ENCODE measurements at regions not wholly inside any gene's neighbourhood (a gene's known extent, or its start where the extent isn't known, plus 50 kb on each side); places are given as distances from the start of the nearest gene placed in this dataset.
"Not testable (repeated sequence)": the region's sequence is repeated elsewhere in the genome, so short reads cannot be mapped to it uniquely, and the experiment has no call there.

DNA sequence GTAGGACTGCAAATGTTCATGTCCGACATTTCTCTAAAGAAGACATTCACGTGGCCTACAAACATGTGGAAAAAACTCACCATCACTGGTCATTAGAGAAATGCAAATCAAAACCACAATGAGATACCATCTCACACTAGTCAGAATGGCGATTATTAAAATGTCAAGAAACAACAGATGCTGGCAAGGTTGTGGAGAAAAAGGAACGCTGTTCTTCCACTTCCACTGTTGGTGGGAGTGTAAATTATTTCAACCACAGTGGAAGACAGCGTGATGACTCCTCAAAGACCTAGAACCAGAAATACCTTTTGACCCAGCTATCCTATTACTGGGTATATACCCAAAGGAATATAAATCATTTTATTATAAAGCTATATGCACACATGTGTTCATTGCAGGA lies 253.9 kb upstream of the UBASH3B start:
- not testable (repeated sequence) for DNase-seq (ENCODE audit: low read depth)

DNA sequence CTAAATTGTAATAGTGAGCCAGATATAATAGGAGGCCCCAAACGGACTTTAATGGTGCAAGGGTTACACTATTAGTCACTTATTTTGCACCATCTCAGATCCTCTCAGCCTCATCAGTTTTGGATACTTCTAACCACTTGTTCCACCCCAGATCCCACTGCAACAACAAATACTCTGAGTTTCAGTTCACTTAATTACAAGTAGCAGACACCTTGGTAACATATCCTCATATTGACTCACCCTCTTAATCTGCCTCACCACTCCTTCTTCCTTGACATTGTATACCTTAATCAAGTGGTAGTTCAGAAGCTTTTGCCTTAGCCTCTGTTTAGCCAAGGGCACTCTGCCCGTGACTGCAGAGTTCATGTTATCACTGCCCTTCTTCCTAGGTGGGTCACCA lies 256.1 kb upstream of the UBASH3B start:
- DNase-seq (ENCODE audit: low read depth), result no peak

DNA sequence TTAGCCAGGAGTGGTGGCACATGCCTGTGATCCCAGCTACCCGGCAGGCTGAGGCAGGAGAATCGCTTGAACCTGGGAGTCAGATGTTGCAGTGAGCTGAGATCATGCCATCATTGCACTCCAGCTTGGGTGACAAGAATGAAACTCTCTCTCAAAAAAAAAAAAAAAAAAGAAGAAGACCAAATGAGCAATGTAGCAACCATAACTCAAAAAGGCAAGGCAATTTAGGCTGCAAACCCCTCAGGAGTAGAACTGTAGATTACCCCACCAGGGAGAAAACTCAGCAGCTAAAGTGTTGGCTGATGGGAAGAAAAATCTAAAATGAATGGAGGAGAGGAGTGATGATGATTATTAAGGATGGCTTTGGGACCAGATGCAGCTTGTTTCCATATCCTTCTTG lies 256.7 kb upstream of the UBASH3B start:
- DNase-seq (ENCODE audit: low read depth), result no peak

DNA sequence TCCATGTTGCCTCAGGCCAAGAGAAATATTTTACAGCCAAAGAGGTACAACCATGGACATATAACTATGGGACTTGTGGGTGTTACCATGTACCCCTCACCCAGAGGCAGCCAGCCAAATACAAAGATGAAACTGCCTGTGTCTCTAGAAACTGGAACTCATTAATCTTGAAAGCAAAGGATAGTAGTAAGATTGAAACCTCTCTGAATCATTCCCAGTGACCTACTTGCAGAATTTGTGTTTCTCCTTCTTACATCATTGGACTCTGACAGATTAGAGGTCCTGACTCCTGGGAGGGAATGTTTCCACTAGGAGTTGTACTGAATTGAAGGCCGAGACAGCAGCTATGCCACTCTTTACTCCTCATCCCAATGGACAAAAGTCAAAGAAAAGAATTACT lies 257.4 kb upstream of the UBASH3B start:
- DNase-seq (ENCODE audit: low read depth), result no peak

DNA sequence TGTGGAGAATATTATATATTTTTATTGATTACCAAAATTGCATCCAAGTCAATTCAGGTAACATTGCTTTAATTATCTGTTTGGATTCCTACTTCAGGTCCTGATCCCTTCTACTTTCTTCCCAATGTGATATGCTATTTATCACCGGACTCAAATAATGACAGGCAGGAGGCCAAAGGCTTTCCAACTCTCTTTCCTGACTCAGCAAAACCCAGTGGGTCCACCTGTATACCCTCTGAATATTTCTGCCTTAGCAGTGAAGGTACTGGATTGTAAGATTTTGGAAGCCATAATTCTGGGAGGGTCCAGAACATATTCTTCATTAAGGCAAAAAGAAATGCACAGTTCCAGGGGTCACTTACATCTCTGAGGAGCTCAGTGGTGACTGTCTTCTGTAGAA lies 260.2 kb upstream of the UBASH3B start:
- no peak for DNase-seq (ENCODE audit: low read depth)

DNA sequence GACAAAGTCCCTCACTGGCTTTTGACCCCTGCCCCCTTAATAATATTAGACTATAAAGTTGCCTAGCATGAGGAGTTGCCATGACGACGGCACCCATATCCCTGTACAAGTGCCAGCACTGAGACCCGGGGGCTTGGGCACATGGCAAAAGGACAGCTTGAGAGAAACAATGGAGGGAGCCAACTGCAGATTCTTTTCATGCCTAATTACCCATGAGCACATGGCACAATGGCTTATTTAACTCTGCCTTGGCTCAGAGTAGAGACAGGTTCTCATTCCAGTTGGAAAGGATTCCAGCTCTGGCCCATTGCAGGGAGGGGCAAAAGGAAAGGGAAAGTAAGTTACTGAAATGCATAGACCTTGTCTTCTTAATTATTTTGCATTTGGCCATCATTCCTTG lies 261.2 kb upstream of the UBASH3B start:
- DNase-seq (ENCODE audit: low read depth), result no peak

DNA sequence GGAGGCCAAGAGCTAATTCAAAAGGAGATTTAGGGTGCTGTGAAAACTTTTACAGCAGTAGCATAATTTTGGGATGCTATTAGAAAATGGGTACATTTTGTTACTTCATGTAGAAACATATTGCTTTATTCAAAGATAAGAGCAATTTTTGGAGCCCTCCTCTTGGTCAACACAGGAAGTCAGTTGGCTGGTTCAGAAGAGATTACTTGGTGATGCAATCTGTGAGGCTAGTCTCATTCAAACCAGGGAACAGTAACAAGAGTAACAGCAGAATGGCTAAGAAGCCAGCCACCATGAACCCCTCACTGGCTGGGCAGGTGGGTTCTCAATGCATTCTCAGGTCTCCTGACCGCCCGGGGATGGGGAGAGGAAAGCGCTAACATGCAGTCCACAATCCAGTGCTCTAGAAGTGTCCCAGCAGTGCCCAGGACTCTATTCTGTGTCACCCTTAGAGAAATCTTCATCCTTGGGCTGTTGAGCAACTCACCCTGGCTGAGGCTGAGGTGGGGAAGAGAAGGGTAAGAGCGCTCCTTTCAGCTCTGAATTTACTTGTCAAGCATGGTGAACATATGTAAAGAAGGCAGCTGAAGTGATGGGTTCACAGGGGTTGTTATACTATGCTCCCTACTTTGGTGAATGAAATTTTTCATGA lies 262.2 kb upstream of the UBASH3B start:
- no peak for DNase-seq (ENCODE audit: low read depth)

DNA sequence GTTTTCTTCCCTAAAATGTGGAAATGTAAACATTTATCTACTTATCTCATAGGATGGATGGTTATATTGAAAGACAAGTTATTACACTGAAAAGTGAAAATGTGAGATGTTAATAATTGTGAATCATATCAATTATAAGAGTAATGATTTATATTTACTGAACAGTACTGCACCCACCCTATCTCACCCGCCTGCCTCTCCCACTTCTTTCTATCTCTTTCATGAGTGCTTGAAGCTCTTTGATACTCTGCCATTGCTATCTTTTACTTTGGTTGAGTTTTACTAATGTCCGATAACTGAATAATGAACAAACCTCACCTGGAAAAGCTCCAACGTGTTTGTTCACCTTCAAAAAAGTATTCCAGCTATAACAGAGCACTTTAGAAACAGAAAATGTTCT lies 263.0 kb upstream of the UBASH3B start:
- DNase-seq (ENCODE audit: low read depth), result no peak

DNA sequence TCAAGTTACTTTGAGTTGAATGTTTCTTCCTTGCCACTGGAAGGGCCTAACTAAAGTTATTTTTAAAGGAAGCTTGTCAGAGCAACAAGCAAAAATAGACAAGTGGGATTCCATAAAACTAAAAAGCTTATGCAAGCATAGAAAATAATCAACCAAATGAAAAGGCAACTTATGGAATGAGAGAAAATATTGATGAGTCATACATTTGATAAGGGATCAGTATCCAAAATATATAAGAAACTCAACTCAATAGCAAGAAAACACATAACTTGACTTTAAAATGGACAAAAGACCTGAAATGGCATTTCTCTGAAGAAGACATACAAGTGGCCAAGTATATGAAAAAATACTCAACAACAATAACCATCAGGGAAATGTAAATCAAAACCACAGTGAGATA lies 264.5 kb upstream of the UBASH3B start:
- DNase-seq (ENCODE audit: low read depth), result no peak

DNA sequence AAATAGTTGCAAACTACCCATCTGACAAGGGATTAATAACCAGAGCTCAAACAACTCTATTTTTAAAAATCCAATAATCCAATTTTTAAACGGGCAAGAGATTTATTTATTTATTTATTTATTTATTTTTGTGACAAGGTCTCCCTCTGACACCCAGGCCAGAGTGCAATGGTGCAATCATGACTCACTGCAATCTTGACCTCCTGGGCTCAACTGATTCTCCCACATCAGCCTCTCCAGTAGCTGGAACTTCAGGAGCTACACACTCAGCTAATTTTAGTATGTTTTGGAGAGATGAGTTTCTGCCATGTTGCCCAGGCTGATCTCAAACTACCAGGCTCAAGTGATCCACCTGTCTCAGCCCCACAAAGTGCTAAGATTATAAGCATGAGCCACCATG lies 267.2 kb upstream of the BLID start:
- DNase-seq (ENCODE audit: low read depth), result no peak

DNA sequence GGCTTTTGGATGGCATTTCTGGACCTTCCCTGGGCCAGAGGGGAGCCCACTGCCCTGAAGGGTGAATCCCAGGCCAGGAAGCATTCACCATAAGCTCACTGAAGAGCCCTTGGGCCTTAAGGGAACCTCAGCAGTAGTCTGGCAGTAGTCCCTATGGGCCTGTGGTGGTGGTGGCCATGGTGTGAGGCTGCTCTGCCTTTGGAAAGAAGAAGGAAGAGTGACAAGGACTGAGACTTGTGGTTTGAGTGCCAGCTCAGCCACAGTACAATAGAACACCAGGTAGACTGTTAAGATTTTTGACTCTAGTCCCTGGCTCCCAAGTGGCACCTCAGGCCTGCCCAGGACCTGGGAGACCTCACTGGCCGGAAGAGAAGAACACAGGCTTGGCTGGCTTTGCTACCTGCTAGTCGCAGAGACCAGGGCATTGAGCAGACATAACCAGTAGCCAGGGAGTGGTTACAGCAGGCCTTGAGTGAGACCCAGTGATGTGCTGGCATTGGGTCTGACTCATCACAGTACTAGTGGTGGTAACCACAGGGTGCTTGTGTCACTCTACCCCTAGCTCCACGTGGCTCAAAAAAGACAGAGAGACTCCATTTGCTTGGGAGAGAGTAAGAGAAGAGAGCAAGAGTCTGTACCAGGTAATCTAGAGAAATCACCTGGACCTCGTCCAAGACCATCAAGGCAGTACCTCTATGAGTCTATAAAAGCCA lies 259.8 kb upstream of the BLID start:
- DNase-seq (ENCODE audit: low read depth), result peak; percentile 81

DNA sequence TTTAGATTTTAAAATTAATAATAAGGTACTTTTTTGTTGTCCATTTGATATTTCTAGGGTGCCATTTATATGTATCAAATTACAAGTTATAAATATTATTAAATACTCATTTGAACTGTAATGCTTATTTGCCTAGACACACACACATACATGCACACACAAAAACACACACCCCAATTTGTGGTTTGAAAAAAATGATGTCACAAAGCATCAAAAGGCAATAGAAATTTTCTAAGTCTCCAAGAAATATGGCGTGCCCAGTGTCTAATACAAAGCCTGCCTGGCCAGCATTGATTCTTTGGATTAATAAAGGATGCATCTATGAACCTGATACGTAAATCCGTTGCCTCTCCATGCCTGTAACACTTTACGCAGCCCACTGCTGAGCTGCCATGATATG lies 252.8 kb upstream of the BLID start:
- DNase-seq (ENCODE audit: low read depth), result no peak

DNA sequence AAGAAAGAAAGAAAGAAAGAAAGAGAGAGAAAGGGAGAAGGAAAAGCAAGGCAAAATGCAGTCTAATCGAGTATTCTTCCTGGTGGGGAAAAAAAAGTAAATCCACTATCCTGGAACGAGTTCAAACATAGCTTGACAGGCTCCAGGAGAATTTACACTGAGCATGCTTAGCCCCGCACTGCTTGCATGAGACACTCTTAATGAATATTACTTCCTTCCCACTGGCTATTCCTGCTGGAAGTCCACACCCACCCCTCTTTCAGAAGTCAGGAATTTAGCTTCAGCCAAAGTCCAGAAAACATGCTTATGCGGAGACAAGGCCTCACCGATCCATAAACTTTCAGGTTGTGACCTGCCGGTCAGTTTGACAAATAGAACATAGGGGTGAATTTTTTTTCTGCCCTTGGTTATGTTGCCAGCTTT lies 251.8 kb upstream of the BLID start:
- peak; percentile 47 for DNase-seq (ENCODE audit: low read depth)

DNA sequence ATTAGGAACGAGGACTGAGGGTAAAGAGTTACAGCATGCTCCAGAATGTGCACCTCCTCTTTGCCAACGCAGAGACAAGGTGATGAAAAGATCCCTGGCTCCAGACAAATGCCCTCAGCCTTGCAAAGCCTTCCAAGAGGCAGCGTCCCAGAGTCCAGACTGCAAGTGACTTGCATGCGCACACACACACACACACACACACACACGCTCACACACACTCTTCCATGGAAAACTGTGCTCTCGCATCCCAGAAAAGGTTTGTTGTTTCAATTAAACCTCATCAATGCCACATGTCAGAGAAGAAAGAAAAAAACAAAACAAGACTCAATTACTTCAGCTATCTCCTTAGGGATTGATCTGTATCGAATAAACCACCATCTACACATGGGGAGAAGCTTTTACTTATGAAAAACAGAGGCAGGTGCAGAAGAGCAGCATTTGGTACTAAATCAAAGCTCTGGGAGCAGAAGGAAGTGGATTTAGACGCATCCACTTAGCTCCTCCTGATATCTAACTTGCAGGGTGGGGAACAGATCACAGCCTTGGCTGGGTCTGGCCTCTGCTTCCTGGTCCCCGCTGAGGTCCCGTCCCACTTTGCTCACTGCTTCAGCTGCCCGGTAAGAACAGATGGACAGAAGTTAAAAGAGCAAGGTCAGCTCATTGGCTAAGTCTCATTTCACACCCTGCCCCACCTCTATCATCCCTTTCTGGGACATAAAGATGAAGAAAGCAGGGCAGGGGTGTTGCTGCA lies 249.8 kb upstream of the BLID start:
- no peak for DNase-seq (ENCODE audit: low read depth)

DNA sequence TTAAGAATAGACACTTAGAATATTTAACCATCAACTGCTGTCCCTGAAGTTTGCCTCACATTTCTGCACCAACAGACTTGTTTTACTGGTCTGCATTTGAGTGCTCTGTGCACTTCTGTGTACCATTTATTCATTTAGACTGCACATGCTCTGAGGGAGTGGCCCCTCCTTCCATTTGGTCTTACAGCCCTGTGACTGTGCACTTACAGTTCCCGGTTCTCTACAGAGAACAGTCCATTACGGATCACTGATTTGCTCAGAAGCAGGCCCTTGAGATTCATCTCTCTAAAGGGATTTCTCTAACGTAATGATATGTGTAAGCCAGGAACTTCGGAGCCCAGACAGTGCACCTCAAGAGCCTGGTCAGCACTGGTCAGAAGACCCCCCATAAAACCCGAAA lies 247.3 kb upstream of the BLID start:
- peak; percentile 22 for DNase-seq (ENCODE audit: low read depth)

DNA sequence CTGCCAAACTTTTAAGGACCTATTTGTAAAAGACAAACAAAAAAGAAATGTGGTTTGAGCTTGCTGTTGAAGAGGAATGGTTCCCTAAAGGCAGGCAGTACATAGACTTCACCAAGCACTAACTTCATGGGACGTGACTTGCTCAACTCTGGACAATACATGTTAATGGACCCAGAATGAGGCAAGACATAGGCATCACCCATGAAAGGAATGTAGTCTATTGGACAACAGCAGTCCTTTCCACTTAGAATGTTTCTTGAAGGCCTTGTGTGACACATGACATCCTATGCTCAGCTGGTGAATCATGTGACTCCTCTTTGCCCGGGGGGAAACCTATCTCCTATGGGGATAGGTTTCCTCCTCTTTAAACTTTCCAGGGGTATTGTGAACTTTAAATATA lies 246.4 kb upstream of the BLID start:
- DNase-seq (ENCODE audit: low read depth), result no peak

DNA sequence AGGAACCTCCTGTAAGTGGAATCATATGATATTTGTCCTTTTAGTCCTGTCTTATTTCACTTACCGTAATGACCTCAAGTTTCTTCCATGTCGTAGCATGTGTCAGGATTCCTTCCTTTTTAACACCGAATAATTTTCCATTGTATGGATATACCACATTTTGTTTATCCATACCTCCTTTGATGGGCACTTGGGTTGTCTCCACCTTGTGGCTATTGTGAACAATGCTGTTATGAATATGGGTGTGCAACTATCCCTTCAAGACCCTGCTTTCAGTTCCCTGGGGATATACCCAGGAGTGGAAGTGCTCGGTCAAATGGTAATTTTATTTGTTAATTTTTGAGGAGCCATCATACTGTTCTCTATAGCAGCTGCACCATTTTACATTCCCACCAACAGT lies 244.9 kb upstream of the BLID start:
- DNase-seq (ENCODE audit: low read depth), result peak; percentile 13

DNA sequence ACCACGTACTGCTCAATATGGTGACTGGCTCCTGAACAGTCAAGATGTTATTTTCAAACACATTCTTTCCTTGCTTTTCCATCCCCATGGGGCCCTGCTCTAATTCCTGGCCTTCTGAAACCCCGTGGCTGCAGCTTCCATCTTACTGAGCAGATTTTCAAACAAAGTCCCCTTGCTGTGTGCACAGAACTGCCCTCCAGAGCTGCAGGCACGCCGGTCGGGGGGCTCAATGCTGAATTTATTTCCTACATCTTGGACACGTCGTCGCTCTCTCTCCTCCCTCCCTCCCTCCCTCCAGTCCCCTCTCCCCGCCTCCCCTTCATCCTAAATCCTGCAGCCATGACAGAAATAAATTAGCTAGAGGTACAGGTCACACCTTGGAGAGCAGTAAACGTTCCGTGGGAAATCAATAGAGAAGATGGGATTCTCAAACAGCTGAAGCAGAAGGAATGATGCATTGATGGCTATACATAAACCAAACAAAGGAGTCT lies 243.1 kb upstream of the BLID start:
- DNase-seq (ENCODE audit: low read depth), result no peak

DNA sequence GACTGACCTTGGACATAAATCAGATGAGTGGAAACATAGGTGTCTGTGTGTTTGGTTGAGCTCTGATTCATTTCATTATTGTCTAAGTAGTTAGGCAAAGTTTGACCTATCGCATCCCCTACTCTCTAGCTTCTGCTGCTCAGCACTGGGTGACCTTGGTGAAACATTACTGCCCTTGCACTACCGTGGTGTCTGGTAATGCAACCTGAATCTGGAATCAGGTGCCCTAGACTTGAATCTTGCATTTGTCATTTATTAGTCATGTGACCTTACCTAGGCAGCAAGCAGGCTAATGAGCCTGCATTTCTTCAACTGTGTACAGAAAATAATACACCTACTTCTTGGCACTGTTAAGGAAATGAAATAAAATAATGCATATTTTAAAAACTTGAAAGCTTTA lies 242.3 kb upstream of the BLID start:
- DNase-seq (ENCODE audit: low read depth), result no peak

DNA sequence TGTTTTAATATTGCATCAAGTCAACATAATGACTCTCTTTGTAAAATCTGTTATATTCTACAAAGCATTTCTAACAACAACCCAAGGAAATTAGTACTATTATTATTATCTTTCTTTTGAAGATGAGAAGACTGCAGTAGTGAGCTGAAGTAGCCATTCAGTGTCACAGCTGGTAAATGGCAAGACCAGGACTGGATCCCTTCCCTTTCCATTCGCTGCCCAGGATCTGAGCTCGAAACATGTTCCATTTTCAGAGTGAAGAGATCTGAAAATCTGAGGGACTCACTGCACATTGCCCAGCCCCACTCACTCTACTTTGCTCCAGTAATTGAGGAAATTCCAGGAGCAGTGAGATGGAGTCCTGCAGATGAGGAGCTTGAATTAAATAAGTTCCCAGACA lies 240.0 kb upstream of the BLID start:
- no peak for DNase-seq (ENCODE audit: low read depth)

DNA sequence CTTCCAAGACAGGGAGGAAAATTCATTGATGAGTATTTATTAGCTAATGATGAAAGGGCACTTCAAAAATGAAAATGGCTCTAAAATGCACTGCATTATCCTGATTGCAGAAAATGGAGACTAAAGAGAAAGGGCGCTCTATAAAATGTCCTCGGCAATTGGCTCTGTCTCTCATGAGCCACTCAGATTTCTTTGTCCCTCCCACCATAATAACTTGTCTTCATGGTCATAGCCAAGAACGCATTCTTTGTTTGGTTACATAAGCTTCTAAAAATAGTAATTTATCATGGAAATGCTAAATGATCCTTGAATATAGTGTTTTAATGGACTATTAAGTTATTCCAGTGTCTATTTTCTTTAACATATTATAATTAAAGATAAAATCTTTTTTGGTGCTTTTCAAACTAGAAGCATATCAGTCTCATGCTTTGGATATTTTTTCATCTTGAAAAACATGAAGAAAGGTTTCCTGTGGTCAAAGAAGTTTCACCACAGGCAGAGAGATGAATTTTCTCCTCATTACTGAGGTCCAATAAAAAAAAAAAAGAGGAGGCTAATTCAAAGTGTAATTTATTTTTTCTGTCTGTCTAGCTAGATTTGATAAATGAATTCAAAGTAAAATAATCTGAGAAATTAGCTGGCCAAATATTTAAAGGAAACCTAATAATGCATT lies 238.1 kb upstream of the BLID start:
- DNase-seq (ENCODE audit: low read depth), result no peak

DNA sequence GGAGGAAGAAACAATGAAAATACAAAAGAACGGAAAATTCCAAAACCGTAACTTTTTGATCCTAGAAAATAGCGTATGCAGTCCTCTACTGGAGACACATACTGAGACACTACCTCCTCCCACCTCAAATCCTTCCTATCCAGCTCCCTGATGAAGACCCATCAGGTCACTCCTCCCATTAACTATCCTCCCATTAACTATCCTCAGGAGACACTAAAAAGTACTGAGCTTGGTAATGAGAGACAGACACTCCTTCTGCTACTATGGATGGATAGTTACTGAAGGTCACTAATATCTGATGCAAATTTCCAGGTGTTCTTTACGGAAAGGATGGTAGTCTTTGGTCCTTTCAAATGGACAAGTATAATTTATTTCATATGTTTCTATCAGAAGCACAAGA lies 237.5 kb upstream of the BLID start:
- no peak for DNase-seq (ENCODE audit: low read depth)

Data from RPMI7951 (cell line).